ENCODE measurements at regions not wholly inside any gene's neighbourhood (a gene's known extent, or its start where the extent isn't known, plus 50 kb on each side); places are given as distances from the start of the nearest gene placed in this dataset.

DNA sequence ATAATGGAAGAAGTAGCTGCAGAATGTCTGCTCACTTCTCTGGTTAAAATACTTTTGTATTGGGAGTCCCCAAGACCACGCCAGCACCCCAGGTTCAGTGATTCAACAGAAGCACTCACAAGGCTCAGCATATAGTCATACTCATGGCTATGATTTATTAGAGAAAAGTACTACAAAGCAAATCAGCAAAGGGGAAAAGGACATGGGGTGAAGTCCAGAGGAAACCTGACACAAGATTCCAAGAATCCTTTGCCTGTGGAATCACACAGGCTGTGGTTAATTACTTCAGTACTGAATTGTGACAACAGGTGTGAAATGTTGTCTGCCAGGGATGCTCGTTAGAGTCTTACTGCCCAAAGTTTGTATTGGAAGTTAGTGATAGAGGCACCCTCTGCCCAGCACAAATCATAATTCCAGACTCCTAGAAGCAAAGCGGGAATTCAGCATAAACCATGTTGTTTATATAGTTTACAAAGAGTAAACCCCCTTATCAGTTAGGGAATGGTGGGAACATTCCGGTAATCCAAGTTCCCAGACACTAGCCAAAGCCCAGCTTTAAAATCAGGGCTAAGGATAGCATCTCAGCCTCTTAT, 79.4 kb downstream of the HYCC1 start:
- Histone ChIP-seq H3K27ac (peak overlapping the region in 2 of 4 donors; percentile 10 to 20), H3K9me3 (no peaks in the 10 kb centered on the region), H3K27me3 (no peaks in the 10 kb centered on the region), H3K36me3 (no peaks in the 10 kb centered on the region), H3K4me3 (no peak overlapping the region), H3K4me1 (peaks cover 0 to 12% (median 0%) of the 10 kb centered on the region in 3 donors)
- WGBS, 2 donors (ENCODE audit: low coverage in 1 of 2) = 32 to 45% methylated on average over 3 to 4 of the region's 4 CpGs
- TF ChIP-seq POLR2AphosphoS5 (IDR thresholded peaks at IDR 0.05) = no peak
- no peak for TF ChIP-seq POLR2A (IDR thresholded peaks at IDR 0.05)
- no peak for TF ChIP-seq CTCF (IDR thresholded peaks at IDR 0.05)
- TF ChIP-seq EP300 (IDR thresholded peaks at IDR 0.05) = no peak
- no peak for ATAC-seq

- Histone ChIP-seq H3K4me3 (no peak overlapping the region), H3K4me1 (peaks cover 0 to 12% (median 0%) of the 10 kb centered on the region in 3 donors), H3K36me3 (no peaks in the 10 kb centered on the region), H3K27ac (peak overlapping the region in 2 of 4 donors; percentile 10 to 20), H3K27me3 (no peaks in the 10 kb centered on the region), H3K9me3 (no peaks in the 10 kb centered on the region)
- 54 to 90% methylated on average over 2 of the region's 2 CpGs for WGBS, 2 donors (ENCODE audit: low coverage in 1 of 2)
- TF ChIP-seq CTCF (IDR thresholded peaks at IDR 0.05) (no peak), EP300 (IDR thresholded peaks at IDR 0.05) (no peak), POLR2A (IDR thresholded peaks at IDR 0.05) (no peak), POLR2AphosphoS5 (IDR thresholded peaks at IDR 0.05) (no peak)
- peak; percentile 63 for ATAC-seq
Observed at GRCh38 chr7:22934023-22934422, 79.9 kb downstream of the HYCC1 start.

DNA sequence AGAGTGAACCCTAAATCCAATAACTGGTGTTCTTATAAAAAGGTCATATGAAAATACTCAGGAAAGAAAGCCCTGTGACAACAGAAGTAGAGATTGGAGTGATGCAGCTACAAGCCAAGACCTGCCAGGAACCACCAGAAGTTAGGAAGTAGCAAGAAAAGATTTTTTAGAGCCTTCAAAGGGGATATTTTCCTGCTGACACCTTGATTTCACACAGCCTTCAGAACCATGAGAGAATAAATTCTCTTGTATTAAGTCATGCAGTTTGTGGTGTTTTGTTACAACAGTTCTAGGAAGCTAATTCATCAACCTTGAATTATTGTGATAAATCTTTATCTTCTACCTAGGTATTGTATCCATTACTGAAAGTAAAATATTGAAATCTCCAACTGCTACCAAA, 81.0 kb downstream of the HYCC1 start:
- H3K27ac ChIP-seq = no peak overlapping the region
- no peaks in the 10 kb centered on the region for H3K9me3 ChIP-seq
- H3K27me3 ChIP-seq = no peaks in the 10 kb centered on the region
- no peak overlapping the region for H3K4me3 ChIP-seq
- H3K4me1 ChIP-seq = peaks cover 0 to 12% (median 0%) of the 10 kb centered on the region in 3 donors
- TF ChIP-seq EP300 (IDR thresholded peaks at IDR 0.05) (no peak), CTCF (IDR thresholded peaks at IDR 0.05) (no peak), POLR2A (IDR thresholded peaks at IDR 0.05) (no peak), POLR2AphosphoS5 (IDR thresholded peaks at IDR 0.05) (no peak)
- no peaks in the 10 kb centered on the region for H3K36me3 ChIP-seq
- no peak for ATAC-seq

DNA sequence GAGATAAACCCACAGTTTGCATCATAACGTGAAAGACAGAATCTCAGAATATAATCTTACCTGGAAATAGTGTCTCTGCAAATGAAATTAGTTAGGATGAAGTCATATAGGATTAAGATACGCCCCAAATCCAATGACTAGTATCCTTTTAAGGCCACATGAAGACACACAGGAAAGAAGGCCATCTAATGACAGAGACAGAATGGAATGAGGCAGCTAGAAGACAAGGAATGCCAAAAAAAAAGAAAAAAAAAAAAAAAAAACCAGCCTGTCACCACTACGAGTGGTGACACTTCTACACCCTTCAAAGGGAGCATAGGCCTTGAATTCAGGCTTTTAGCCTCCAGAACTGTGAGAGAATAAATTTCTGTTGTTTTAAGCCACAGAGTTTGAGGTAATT, 82.9 kb downstream of the HYCC1 start:
- TF ChIP-seq EP300 (IDR thresholded peaks at IDR 0.05) = no peak
- no peak for TF ChIP-seq POLR2AphosphoS5 (IDR thresholded peaks at IDR 0.05)
- TF ChIP-seq POLR2A (IDR thresholded peaks at IDR 0.05) = no peak
- no peak for TF ChIP-seq CTCF (IDR thresholded peaks at IDR 0.05)
- Histone ChIP-seq H3K27me3 (no peaks in the 10 kb centered on the region), H3K9me3 (no peaks in the 10 kb centered on the region), H3K4me3 (no peak overlapping the region), H3K4me1 (peaks cover 0 to 12% (median 0%) of the 10 kb centered on the region in 3 donors), H3K27ac (no peak overlapping the region), H3K36me3 (no peaks in the 10 kb centered on the region)
- WGBS, 2 donors (ENCODE audit: low coverage in 1 of 2) = 85 to 89% methylated on average over 3 of the region's 3 CpGs
- no peak for ATAC-seq

GRCh38 chr7:22922307-22922706, 91.6 kb downstream of the HYCC1 start:
- no peaks in the 10 kb centered on the region for H3K27me3 ChIP-seq
- no peak overlapping the region for H3K4me3 ChIP-seq
- no peak for ATAC-seq
- H3K4me1 ChIP-seq = no peaks in the 10 kb centered on the region
- WGBS, 2 donors (ENCODE audit: low coverage in 1 of 2) = 90 to 100% methylated on average over 2 of the region's 2 CpGs
- TF ChIP-seq POLR2A (IDR thresholded peaks at IDR 0.05) (no peak), CTCF (IDR thresholded peaks at IDR 0.05) (no peak)
- no peaks in the 10 kb centered on the region for H3K36me3 ChIP-seq
- no peaks in the 10 kb centered on the region for H3K9me3 ChIP-seq
- no peak overlapping the region for H3K27ac ChIP-seq
